Endothelial cell of umbilical vein (primary cell): ENCODE measurements at regions not wholly inside any gene's neighbourhood (a gene's known extent, or its start where the extent isn't known, plus 50 kb on each side); places are given as distances from the start of the nearest gene placed in this dataset.

Experiments
- EZH2 ChIP-seq: IDR thresholded peaks from 2 replicates; pipeline ENCODE4 v1.6.1; 2012; ENCODE audit warnings: borderline replicate concordance, low read depth, mild to moderate bottlenecking, moderate library complexity, low read length, inconsistent platforms; ENCODE audit not compliant: severe bottlenecking
- FOS ChIP-seq: IDR thresholded peaks from 2 replicates; pipeline ENCODE4 v1.6.1; 2011; ENCODE audit warnings: mild to moderate bottlenecking, low read length, moderate library complexity, borderline replicate concordance; ENCODE audit not compliant: insufficient read depth
- GATA2 ChIP-seq: IDR thresholded peaks from 2 replicates; pipeline ENCODE4 v1.7.0; 2011; ENCODE audit warnings: low read depth, mild to moderate bottlenecking, moderate library complexity, mixed read lengths, low read length; ENCODE audit not compliant: insufficient read length, insufficient read depth
- JUN ChIP-seq: IDR thresholded peaks from 2 replicates; pipeline ENCODE4 v1.6.1; 2011; ENCODE audit warnings: borderline replicate concordance, low read depth; ENCODE audit not compliant: insufficient read length, insufficient read depth
- MYC ChIP-seq: IDR thresholded peaks from one replicate; pipeline ENCODE4 v1.6.1; 2011; ENCODE audit warnings: mild to moderate bottlenecking, low read depth, low read length
- POLR2A ChIP-seq: IDR thresholded peaks from 2 replicates; pipeline ENCODE4 v1.6.1; 2012; ENCODE audit warnings: low read depth, mild to moderate bottlenecking, control low read depth, low read length
- POLR2AphosphoS5 ChIP-seq: IDR thresholded peaks from 2 replicates; pipeline ENCODE4 v1.6.1; 2012; ENCODE audit warnings: low read depth, mild to moderate bottlenecking, control low read depth, low read length, moderate library complexity; ENCODE audit not compliant: insufficient read depth
- TF ChIP-seq, protein P1 (sequence below), 2 donors: IDR thresholded peaks; 1 replicate in 1 of 2; 2 replicates in 1 of 2; pipeline ENCODE4 v1.5.1; 2011; ENCODE audit warnings: low read length in 2 of 2, mild to moderate bottlenecking in 2 of 2, moderate library complexity in 2 of 2, control low read depth in 1 of 2, inconsistent platforms in 1 of 2, low read depth in 1 of 2; ENCODE audit not compliant: insufficient read depth in 1 of 2; ENCODE audit errors: extremely low read depth in 1 of 2
- TF ChIP-seq, protein P2 (sequence below): IDR thresholded peaks from 2 replicates; pipeline ENCODE4 v1.6.1; 2011; ENCODE audit not compliant: insufficient read depth, insufficient read length

DNA sequence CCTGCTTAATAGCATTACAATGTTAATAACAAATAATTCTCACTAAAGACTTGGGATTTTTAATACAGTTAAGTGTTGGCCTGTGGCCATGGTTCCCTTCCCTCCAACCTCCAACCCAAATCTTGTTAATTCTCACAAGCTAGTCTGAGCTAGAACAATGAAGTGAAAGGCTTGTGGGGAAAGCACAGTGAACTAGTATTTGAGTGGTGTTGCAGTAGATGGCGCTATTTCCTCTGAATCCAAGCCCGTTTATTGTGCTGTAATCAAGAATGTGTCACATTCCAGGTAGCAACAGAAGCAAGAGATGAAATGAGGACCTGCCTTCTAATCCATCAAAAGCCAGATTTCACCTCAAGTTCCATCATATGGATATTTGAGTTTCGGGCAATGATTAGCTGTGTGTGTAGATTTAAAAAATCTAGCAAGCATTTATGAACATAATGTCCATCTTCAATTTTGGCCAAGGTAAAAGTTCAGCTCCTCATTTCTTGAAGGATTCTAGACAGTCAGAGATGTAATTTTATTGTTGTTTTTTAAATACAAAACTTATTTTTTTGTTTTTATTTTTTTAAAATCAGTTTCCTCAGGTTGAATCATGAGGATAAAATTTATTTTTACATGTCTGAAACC is 160.7 kb downstream of the SQOR start:
- no peak for TF ChIP-seq MYC
- TF ChIP-seq, protein P1, sequence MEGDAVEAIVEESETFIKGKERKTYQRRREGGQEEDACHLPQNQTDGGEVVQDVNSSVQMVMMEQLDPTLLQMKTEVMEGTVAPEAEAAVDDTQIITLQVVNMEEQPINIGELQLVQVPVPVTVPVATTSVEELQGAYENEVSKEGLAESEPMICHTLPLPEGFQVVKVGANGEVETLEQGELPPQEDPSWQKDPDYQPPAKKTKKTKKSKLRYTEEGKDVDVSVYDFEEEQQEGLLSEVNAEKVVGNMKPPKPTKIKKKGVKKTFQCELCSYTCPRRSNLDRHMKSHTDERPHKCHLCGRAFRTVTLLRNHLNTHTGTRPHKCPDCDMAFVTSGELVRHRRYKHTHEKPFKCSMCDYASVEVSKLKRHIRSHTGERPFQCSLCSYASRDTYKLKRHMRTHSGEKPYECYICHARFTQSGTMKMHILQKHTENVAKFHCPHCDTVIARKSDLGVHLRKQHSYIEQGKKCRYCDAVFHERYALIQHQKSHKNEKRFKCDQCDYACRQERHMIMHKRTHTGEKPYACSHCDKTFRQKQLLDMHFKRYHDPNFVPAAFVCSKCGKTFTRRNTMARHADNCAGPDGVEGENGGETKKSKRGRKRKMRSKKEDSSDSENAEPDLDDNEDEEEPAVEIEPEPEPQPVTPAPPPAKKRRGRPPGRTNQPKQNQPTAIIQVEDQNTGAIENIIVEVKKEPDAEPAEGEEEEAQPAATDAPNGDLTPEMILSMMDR (IDR thresholded peaks at IDR 0.05; ENCODE audit: extremely low read depth in 1 of 2, insufficient read depth in 1 of 2, low read depth in 1 of 2, low read length in 2 of 2): peak; percentile 68 to 72
- no peak for TF ChIP-seq POLR2AphosphoS5
- TF ChIP-seq EZH2: no peak
- TF ChIP-seq FOS: no peak
- no peak for TF ChIP-seq POLR2A
- no peak for TF ChIP-seq JUN
- TF ChIP-seq, protein P2, sequence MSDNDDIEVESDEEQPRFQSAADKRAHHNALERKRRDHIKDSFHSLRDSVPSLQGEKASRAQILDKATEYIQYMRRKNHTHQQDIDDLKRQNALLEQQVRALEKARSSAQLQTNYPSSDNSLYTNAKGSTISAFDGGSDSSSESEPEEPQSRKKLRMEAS: no peak
- no peak for TF ChIP-seq GATA2
